SK-N-SH treated with all-trans-retinoic acid at 6 μM for 48 hours (cell line): ENCODE measurements at regions not wholly inside any gene's neighbourhood (a gene's known extent, or its start where the extent isn't known, plus 50 kb on each side); places are given as distances from the start of the nearest gene placed in this dataset.

Source experiments
- ARNTL ChIP-seq: fragments of 450-650 bp; formaldehyde crosslinking; IDR thresholded peaks from 2 replicates; pipeline ENCODE4 v1.5.0; 2020; ENCODE audit warnings: low read depth, mild to moderate bottlenecking, moderate library complexity, borderline replicate concordance
- OSR1 ChIP-seq: fragments of 250-450 bp; sonication (Bioruptor Pico); IDR thresholded peaks from 2 replicates; pipeline ENCODE4 v1.8.0; 2022; ENCODE audit warnings: moderate library complexity, mild to moderate bottlenecking, inconsistent platforms
- PATZ1 ChIP-seq: fragments of 250-450 bp; sonication (Bioruptor Pico); IDR thresholded peaks from 2 replicates; pipeline ENCODE4 v1.8.0; 2020; ENCODE audit warnings: mild to moderate bottlenecking, moderate library complexity, borderline replicate concordance
- POU6F1 ChIP-seq: fragments of 250-450 bp; sonication (Bioruptor Pico); IDR thresholded peaks from 2 replicates; pipeline ENCODE4 v1.8.0; 2021; ENCODE audit warnings: low read depth, mild to moderate bottlenecking, moderate library complexity, borderline replicate concordance
- PPARA ChIP-seq: fragments of 250-450 bp; sonication (Bioruptor Pico); IDR thresholded peaks from 2 replicates; pipeline ENCODE4 v1.5.0; 2020; ENCODE audit warnings: mild to moderate bottlenecking, borderline replicate concordance
- TCF4 ChIP-seq: fragments of 250-450 bp; sonication (Bioruptor Pico); IDR thresholded peaks from 2 replicates; pipeline ENCODE4 v1.8.0; 2021; ENCODE audit warnings: mild to moderate bottlenecking, moderate library complexity, borderline replicate concordance
- TOX ChIP-seq: fragments of 250-450 bp; sonication (Bioruptor Pico); IDR thresholded peaks from 2 replicates; pipeline ENCODE4 v1.8.0; 2021; ENCODE audit warnings: mild to moderate bottlenecking, moderate library complexity, borderline replicate concordance
- ZC3H10 ChIP-seq: fragments of 250-450 bp; sonication (Bioruptor Pico); IDR thresholded peaks from 2 replicates; pipeline ENCODE4 v1.5.1; 2021; ENCODE audit warnings: mild to moderate bottlenecking, moderate library complexity
- ZFP3 ChIP-seq: fragments of 250-450 bp; sonication (Bioruptor Pico); IDR thresholded peaks from 2 replicates; pipeline ENCODE4 v1.5.0; 2020; ENCODE audit warnings: mild to moderate bottlenecking, moderate library complexity
- ZFP30 ChIP-seq: fragments of 450-650 bp; formaldehyde crosslinking; IDR thresholded peaks from 2 replicates; pipeline ENCODE4 v1.5.0; 2022; ENCODE audit warnings: mild to moderate bottlenecking, moderate library complexity

GRCh38 chr6:68042339-68043121 is 592.6 kb upstream of the ADGRB3 start:
- TF ChIP-seq PATZ1 (no peak), OSR1 (CRISPR knock-in tag) (no peak), TOX (CRISPR knock-in tag) (no peak), ZFP3 (CRISPR knock-in tag) (no peak), POU6F1 (no peak), ZC3H10 (no peak), ARNTL (CRISPR knock-in tag) (no peak), PPARA (CRISPR knock-in tag) (no peak), TCF4 (CRISPR knock-in tag) (no peak), ZFP30 (CRISPR knock-in tag) (no peak)
